H1 (cell line): ENCODE measurements at regions not wholly inside any gene's neighbourhood (a gene's known extent, or its start where the extent isn't known, plus 50 kb on each side); places are given as distances from the start of the nearest gene placed in this dataset.

Experiments
- CTCF ChIA-PET: fragments of 300-600 bp; sonication (Branson Sonifier 250); formaldehyde crosslinking; loops from one replicate; lab custom pipeline; 2021; ENCODE audit not compliant: partially characterized antibody; lab: Charles Lee
- POLR2A ChIA-PET: fragments of 300-600 bp; sonication (Branson Sonifier 250); formaldehyde crosslinking; loops from one replicate; lab custom pipeline; 2021; ENCODE audit warnings: inconsistent platforms; ENCODE audit not compliant: partially characterized antibody; lab: Charles Lee
- DNase-seq, 2 experiments: peaks; one replicate each; pipeline versions ENCODE4 v3.0.0 to v3.0.0-alpha.2; 2010 to 2022; ENCODE audit warnings: low spot score in 2 of 2, low read depth in 1 of 2, mixed read lengths in 1 of 2
- FAIRE-seq: peaks from 2 replicates; lab custom pipeline; 2011; peaks lifted over from hg19 to GRCh38; lab: Jason Lieb, UNC
- H2AFZ ChIP-seq: 2 replicates; pipeline ENCODE4 v1.8.1; 2012; ENCODE audit warnings: low read length, inconsistent platforms
- H2AK5ac ChIP-seq: 2 replicates; pipeline ENCODE4 v1.6.1; 2013; ENCODE audit warnings: low read depth, low read length
- H2BK120ac ChIP-seq: replicated peaks from 2 replicates; pipeline ENCODE3; 2013; ENCODE audit warnings: low read depth, low read length, inconsistent platforms
- H2BK12ac ChIP-seq: 2 replicates; pipeline ENCODE4 v1.6.1; 2013; ENCODE audit warnings: low read depth, low read length
- H2BK15ac ChIP-seq: 2 replicates; pipeline ENCODE4 v1.6.1; 2013; ENCODE audit warnings: low read length
- H2BK20ac ChIP-seq: 2 replicates; pipeline ENCODE4 v1.6.1; 2013; ENCODE audit warnings: low read length
- H2BK5ac ChIP-seq: 2 replicates; pipeline ENCODE4 v1.6.1; 2013; ENCODE audit warnings: low read depth, low read length
- H3K14ac ChIP-seq: 2 replicates; pipeline ENCODE4 v1.6.1; 2013; ENCODE audit warnings: inconsistent platforms; ENCODE audit not compliant: insufficient read length
- H3K18ac ChIP-seq: 2 replicates; pipeline ENCODE4 v1.6.1; 2013; ENCODE audit warnings: low read length; ENCODE audit errors: extremely low read depth
- H3K23ac ChIP-seq: 2 replicates; pipeline ENCODE4 v1.6.1; 2013; ENCODE audit warnings: inconsistent platforms; ENCODE audit not compliant: insufficient read length
- H3K23me2 ChIP-seq: 2 replicates; pipeline ENCODE4 v1.6.1; 2013; ENCODE audit warnings: low read depth, low read length
- H3K27ac ChIP-seq: 2 replicates; pipeline ENCODE4 v1.6.1; 2011; ENCODE audit warnings: low read depth, low read length, inconsistent platforms
- H3K27me3 ChIP-seq, 4 experiments: replicated peaks in 1 of 4; 1 replicate in 1 of 4; 2 replicates in 3 of 4; pipeline versions ENCODE4 v1.6.1 to v1.8.1; 2011 to 2013; ENCODE audit warnings: low read length in 3 of 4, mild to moderate bottlenecking in 3 of 4, inconsistent platforms in 2 of 4, mixed read lengths in 2 of 4, moderate library complexity in 1 of 4; ENCODE audit not compliant: control insufficient read depth in 3 of 4, insufficient read depth in 3 of 4; ENCODE audit errors: extremely low read depth in 1 of 4
- H3K36me3 ChIP-seq, 4 experiments: 2 replicates each; pipeline versions ENCODE4 v1.6.1 to v1.8.1; 2011 to 2013; ENCODE audit warnings: mild to moderate bottlenecking in 4 of 4, low read length in 3 of 4, moderate library complexity in 2 of 4, control low read depth in 1 of 4, inconsistent platforms in 1 of 4; ENCODE audit not compliant: insufficient read depth in 4 of 4, control insufficient read depth in 2 of 4
- H3K4ac ChIP-seq: replicated peaks from 2 replicates; pipeline ENCODE3; 2013; ENCODE audit warnings: low read length, low read depth, mixed read lengths, inconsistent platforms; ENCODE audit not compliant: insufficient read length
- H3K4me1 ChIP-seq, 4 experiments: replicated peaks in 1 of 4; 1 replicate in 1 of 4; 2 replicates in 3 of 4; pipeline versions ENCODE4 v1.6.1 to v1.8.1; 2011 to 2013; ENCODE audit warnings: low read length in 3 of 4, inconsistent platforms in 2 of 4, mixed read lengths in 1 of 4; ENCODE audit not compliant: insufficient read depth in 4 of 4, control insufficient read depth in 3 of 4
- H3K4me2 ChIP-seq, 2 experiments: 2 replicates each; pipeline versions ENCODE4 v1.6.1 to v1.8.1; 2011 to 2013; ENCODE audit warnings: low read depth in 2 of 2, low read length in 2 of 2, control low read depth in 1 of 2, inconsistent platforms in 1 of 2, mild to moderate bottlenecking in 1 of 2; ENCODE audit not compliant: insufficient read depth in 1 of 2
- H3K4me3 ChIP-seq, 4 experiments: fragments of 200-600, 300-600 bp in 1 of 4; sonication (generic), shearing (Covaris generic), sonication (Bioruptor Twin) in 1 of 4; 2 replicates each; pipeline versions ENCODE4 v1.5.1 to v1.8.1; 2011 to 2016; ENCODE audit warnings: low read length in 4 of 4, low read depth in 3 of 4, control low read depth in 2 of 4, inconsistent platforms in 2 of 4, mild to moderate bottlenecking in 2 of 4, mixed read lengths in 1 of 4, moderate library complexity in 1 of 4; ENCODE audit not compliant: insufficient read depth in 2 of 4; ENCODE audit errors: extremely low read depth in 1 of 4
- H3K56ac ChIP-seq: replicated peaks from 2 replicates; pipeline ENCODE3; 2013; ENCODE audit warnings: low read depth, mild to moderate bottlenecking, mixed read lengths, low read length, inconsistent platforms; ENCODE audit not compliant: insufficient read length
- H3K79me1 ChIP-seq: 2 replicates; pipeline ENCODE4 v1.6.1; 2013; ENCODE audit warnings: low read depth, low read length, control low read depth
- H3K79me2 ChIP-seq, 2 experiments: 2 replicates each; pipeline versions ENCODE4 v1.6.1 to v1.8.1; 2012 to 2013; ENCODE audit warnings: low read length in 2 of 2, mild to moderate bottlenecking in 2 of 2, inconsistent platforms in 1 of 2; ENCODE audit not compliant: insufficient read depth in 2 of 2, control insufficient read depth in 1 of 2
- H3K9ac ChIP-seq, 4 experiments: replicated peaks in 1 of 4; 1 replicate in 1 of 4; 2 replicates in 3 of 4; pipeline versions ENCODE4 v1.6.1 to v1.8.1; 2011 to 2013; ENCODE audit warnings: low read depth in 3 of 4, low read length in 3 of 4, control low read depth in 2 of 4, mild to moderate bottlenecking in 2 of 4, moderate library complexity in 2 of 4, inconsistent platforms in 1 of 4; ENCODE audit errors: extremely low read depth in 1 of 4
- H3K9me3 ChIP-seq, 2 experiments: 2 replicates each; pipeline versions ENCODE4 v1.6.1 to v1.8.1; 2012 to 2013; ENCODE audit warnings: mild to moderate bottlenecking in 2 of 2, moderate library complexity in 2 of 2, control low read depth in 1 of 2, inconsistent platforms in 1 of 2, low read depth in 1 of 2, low read length in 1 of 2, mixed read lengths in 1 of 2; ENCODE audit not compliant: insufficient read depth in 2 of 2
- H4K20me1 ChIP-seq, 2 experiments: replicated peaks in 1 of 2; 2 replicates each; pipeline versions ENCODE3 to v1.8.1; 2011 to 2013; ENCODE audit warnings: inconsistent platforms in 2 of 2, low read length in 2 of 2, mild to moderate bottlenecking in 1 of 2; ENCODE audit not compliant: insufficient read depth in 2 of 2, control insufficient read depth in 1 of 2
- H4K5ac ChIP-seq: 2 replicates; pipeline ENCODE4 v1.6.1; 2013; ENCODE audit warnings: low read length, low read depth, mixed read lengths, inconsistent platforms; ENCODE audit not compliant: insufficient read length
- H4K8ac ChIP-seq: 2 replicates; pipeline ENCODE4 v1.8.0; 2013; ENCODE audit warnings: mild to moderate bottlenecking, moderate library complexity, low read length, inconsistent platforms; ENCODE audit not compliant: insufficient read depth; ENCODE audit errors: extremely low read depth
- H4K91ac ChIP-seq: replicated peaks from 2 replicates; pipeline ENCODE3; 2013; ENCODE audit warnings: low read length, mixed read lengths, inconsistent platforms; ENCODE audit not compliant: insufficient read length
- RAD21 ChIP-seq, 2 experiments: IDR thresholded peaks in 1 of 2; conservative IDR thresholded peaks in 1 of 2; 2 replicates each; pipeline ENCODE4 v1.6.1; 2011; ENCODE audit warnings: low read depth in 2 of 2, low read length in 2 of 2, improper control_type of control experiment in 1 of 2, inconsistent platforms in 1 of 2, mild to moderate bottlenecking in 1 of 2, moderate library complexity in 1 of 2
- SIN3A ChIP-seq, 2 experiments: IDR thresholded peaks in 1 of 2; conservative IDR thresholded peaks in 1 of 2; 2 replicates each; pipeline ENCODE4 v1.6.1; 2011 to 2012; ENCODE audit warnings: low read length in 2 of 2, improper control_type of control experiment in 1 of 2, low read depth in 1 of 2, mild to moderate bottlenecking in 1 of 2
- WGBS, 2 experiments: shearing (Covaris generic) in 1 of 2; methylation state at CpG; one replicate each; pipeline versions ENCODE4 v1.1.6 to v1.1.7; 2013 to 2015; ENCODE audit warnings: low lambda C conversion rate in 2 of 2, mixed read lengths in 2 of 2, inconsistent platforms in 1 of 2, low coverage in 1 of 2, missing lambda C conversion rate in 1 of 2; ENCODE audit not compliant: insufficient replicate concordance in 2 of 2, insufficient coverage in 1 of 2, insufficient read length in 1 of 2; ENCODE audit errors: extremely low coverage in 1 of 2, missing lambda C conversion rate in 1 of 2; 5-methylcytosine and 5-hydroxymethylcytosine counted together
- TF ChIP-seq, protein P1 (sequence below), 3 experiments: IDR thresholded peaks; 1 replicate in 2 of 3; 2 replicates in 1 of 3; pipeline versions ENCODE4 v1.5.1 to v1.6.1; 2011; ENCODE audit warnings: low read length in 3 of 3, mild to moderate bottlenecking in 3 of 3, inconsistent platforms in 2 of 3, low read depth in 1 of 3, moderate library complexity in 1 of 3; ENCODE audit not compliant: insufficient read depth in 1 of 3; ENCODE audit errors: control extremely low read depth in 1 of 3

DNA sequence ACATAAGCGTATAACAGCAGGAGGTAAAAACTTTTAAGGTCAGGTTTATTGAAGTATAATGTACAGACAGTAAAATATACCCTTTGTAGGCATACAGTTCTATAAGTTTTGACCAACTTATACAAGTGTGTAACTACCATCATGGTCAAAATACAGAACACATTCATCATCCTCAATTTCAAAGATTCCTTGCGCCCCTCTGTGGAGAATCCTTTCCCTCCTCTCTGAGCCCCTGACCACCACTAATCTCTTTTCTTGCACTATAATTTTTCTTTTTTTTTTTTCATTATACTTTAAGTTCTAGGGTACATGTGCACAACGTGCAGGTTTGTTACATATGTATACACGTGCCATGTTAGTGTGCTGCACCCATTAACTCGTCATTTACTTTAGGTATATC is 58.1 kb upstream of the CTTNBP2 start:
- Histone ChIP-seq H2AFZ (no peak overlapping the region), H3K56ac (no peak overlapping the region), H3K4ac (no peak overlapping the region), H2BK120ac (no peak overlapping the region), H3K18ac (no peak overlapping the region), H3K27ac (no peak overlapping the region), H4K8ac (no peak overlapping the region), H2AK5ac (no peak overlapping the region), H3K9ac (no peak overlapping the region), H3K4me1 (peaks cover 0 to 2% (median 0%) of the 10 kb centered on the region in 4 experiments; a peak in 1 of 7 replicates), H3K14ac (no peak overlapping the region), H2BK12ac (no peak overlapping the region), H3K9me3 (no peaks in the 10 kb centered on the region), H3K23me2 (no peaks in the 10 kb centered on the region), H4K5ac (no peak overlapping the region), H3K23ac (no peak overlapping the region), H2BK15ac (no peak overlapping the region), H3K4me2 (no peak overlapping the region), H3K36me3 (no peaks in the 10 kb centered on the region), H2BK5ac (no peak overlapping the region), H3K4me3 (no peak overlapping the region), H3K79me1 (no peaks in the 10 kb centered on the region), H2BK20ac (no peak overlapping the region), H4K91ac (no peak overlapping the region), H4K20me1 (no peaks in the 10 kb centered on the region), H3K27me3 (no peaks in the 10 kb centered on the region), H3K79me2 (no peaks in the 10 kb centered on the region)
- FAIRE-seq (no peak), DNase-seq (no peak)
- POLR2A ChIA-PET = no interaction called here
- CTCF ChIA-PET = interaction anchor here (0.5 kb wide), 1 partner anchor 99 kb away, joined by 3 read pairs; no protein-coding TSS in a partner anchor
- peak; percentile 53 to 55 for TF ChIP-seq RAD21 (IDR thresholded peaks at IDR 0.05 in 1 of 2, conservative IDR thresholded peaks at IDR 0.05 in 1 of 2; ENCODE audit: low read depth in 2 of 2, low read length in 2 of 2)
- no peak for TF ChIP-seq SIN3A (conservative IDR thresholded peaks at IDR 0.05 in 1 of 2, IDR thresholded peaks at IDR 0.05 in 1 of 2; ENCODE audit: low read depth in 1 of 2, low read length in 2 of 2)
- TF ChIP-seq, protein P1, sequence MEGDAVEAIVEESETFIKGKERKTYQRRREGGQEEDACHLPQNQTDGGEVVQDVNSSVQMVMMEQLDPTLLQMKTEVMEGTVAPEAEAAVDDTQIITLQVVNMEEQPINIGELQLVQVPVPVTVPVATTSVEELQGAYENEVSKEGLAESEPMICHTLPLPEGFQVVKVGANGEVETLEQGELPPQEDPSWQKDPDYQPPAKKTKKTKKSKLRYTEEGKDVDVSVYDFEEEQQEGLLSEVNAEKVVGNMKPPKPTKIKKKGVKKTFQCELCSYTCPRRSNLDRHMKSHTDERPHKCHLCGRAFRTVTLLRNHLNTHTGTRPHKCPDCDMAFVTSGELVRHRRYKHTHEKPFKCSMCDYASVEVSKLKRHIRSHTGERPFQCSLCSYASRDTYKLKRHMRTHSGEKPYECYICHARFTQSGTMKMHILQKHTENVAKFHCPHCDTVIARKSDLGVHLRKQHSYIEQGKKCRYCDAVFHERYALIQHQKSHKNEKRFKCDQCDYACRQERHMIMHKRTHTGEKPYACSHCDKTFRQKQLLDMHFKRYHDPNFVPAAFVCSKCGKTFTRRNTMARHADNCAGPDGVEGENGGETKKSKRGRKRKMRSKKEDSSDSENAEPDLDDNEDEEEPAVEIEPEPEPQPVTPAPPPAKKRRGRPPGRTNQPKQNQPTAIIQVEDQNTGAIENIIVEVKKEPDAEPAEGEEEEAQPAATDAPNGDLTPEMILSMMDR (IDR thresholded peaks at IDR 0.05; ENCODE audit: control extremely low read depth in 1 of 3, insufficient read depth in 1 of 3, low read depth in 1 of 3, low read length in 3 of 3) = peak in 2 of 3 experiments; percentile 8 to 14; a peak in 1 of 4 replicates
- 96% methylated on average over 2 of the region's 5 CpGs; no CpG with 5 or more reads in 1 of the 2 experiments for WGBS, 2 experiments
